ENCODE measurements at regions not wholly inside any gene's neighbourhood (a gene's known extent, or its start where the extent isn't known, plus 50 kb on each side); places are given as distances from the start of the nearest gene placed in this dataset.

GRCh38 chr2:128930101-128930500 lies 611.4 kb upstream of the HS6ST1 start:
- Histone ChIP-seq H3K9me2 (ENCODE audit: insufficient read depth) (no peaks in the 10 kb centered on the region), H3K79me2 (ENCODE audit: low read depth) (no peaks in the 10 kb centered on the region), H3K27ac (no peak overlapping the region), H2AFZ (no peak overlapping the region), H3K4me3 (no peak overlapping the region), H3K36me3 (ENCODE audit: low read depth) (no peaks in the 10 kb centered on the region), H3F3A (ENCODE audit: insufficient read depth, low read depth) (no peaks in the 10 kb centered on the region), H4K20me1 (ENCODE audit: insufficient read depth) (no peaks in the 10 kb centered on the region), H3K27me3 (ENCODE audit: insufficient read depth, low read depth) (peaks cover 9% of the 10 kb centered on the region; the same call in 1 of the 2 replicates), H3K4me1 (replicated peaks; ENCODE audit: insufficient read depth) (no peaks in the 10 kb centered on the region), H3K4me2 (no peak overlapping the region), H3K9me3 (ENCODE audit: insufficient read depth, low read depth) (no peaks in the 10 kb centered on the region)
- TF ChIP-seq CTCF (conservative IDR thresholded peaks at IDR 0.05) (no peak), EZH2 (IDR thresholded peaks at IDR 0.05; ENCODE audit: low read depth) (no peak)
- CTCF ChIA-PET, result no interaction called here
- DNase-seq, result no peak
- intact Hi-C loops (cut with micrococcal nuclease; ENCODE audit: unreplicated experiment), result no loop called here
- POLR2A ChIA-PET (ENCODE audit: unreplicated experiment), result no interaction called here
- BruUV-seq (replicated peaks), result no TSS peak

GRCh38 chr2:128940378-128940777 lies 621.7 kb upstream of the HS6ST1 start:
- Histone ChIP-seq H4K20me1 (ENCODE audit: insufficient read depth) (no peaks in the 10 kb centered on the region), H3F3A (ENCODE audit: insufficient read depth, low read depth) (no peaks in the 10 kb centered on the region), H3K36me3 (ENCODE audit: low read depth) (no peaks in the 10 kb centered on the region), H3K4me2 (no peak overlapping the region), H3K79me2 (ENCODE audit: low read depth) (no peaks in the 10 kb centered on the region), H3K27ac (no peak overlapping the region), H2AFZ (no peak overlapping the region), H3K27me3 (ENCODE audit: insufficient read depth, low read depth) (no peaks in the 10 kb centered on the region), H3K9me3 (ENCODE audit: insufficient read depth, low read depth) (no peaks in the 10 kb centered on the region), H3K4me1 (replicated peaks; ENCODE audit: insufficient read depth) (no peaks in the 10 kb centered on the region), H3K9me2 (ENCODE audit: insufficient read depth) (no peaks in the 10 kb centered on the region), H3K4me3 (no peak overlapping the region)
- ChIA-PET POLR2A (ENCODE audit: unreplicated experiment) (no interaction called here), CTCF (no interaction called here)
- TF ChIP-seq EZH2 (IDR thresholded peaks at IDR 0.05; ENCODE audit: low read depth) (no peak), CTCF (conservative IDR thresholded peaks at IDR 0.05) (no peak)
- no peak for DNase-seq
- no TSS peak for BruUV-seq (replicated peaks)
- intact Hi-C loops (cut with micrococcal nuclease; ENCODE audit: unreplicated experiment), result no loop called here

- Histone ChIP-seq H3K4me3 (no peak overlapping the region), H3K4me1 (replicated peaks; ENCODE audit: insufficient read depth) (no peaks in the 10 kb centered on the region), H3K9me2 (ENCODE audit: insufficient read depth) (no peaks in the 10 kb centered on the region), H2AFZ (no peak overlapping the region), H4K20me1 (ENCODE audit: insufficient read depth) (no peaks in the 10 kb centered on the region), H3F3A (ENCODE audit: insufficient read depth, low read depth) (no peaks in the 10 kb centered on the region), H3K4me2 (no peak overlapping the region), H3K36me3 (ENCODE audit: low read depth) (no peaks in the 10 kb centered on the region), H3K27ac (no peak overlapping the region), H3K79me2 (ENCODE audit: low read depth) (no peaks in the 10 kb centered on the region), H3K9me3 (ENCODE audit: insufficient read depth, low read depth) (no peaks in the 10 kb centered on the region), H3K27me3 (ENCODE audit: insufficient read depth, low read depth) (no peaks in the 10 kb centered on the region)
- intact Hi-C loops (cut with micrococcal nuclease; ENCODE audit: unreplicated experiment), result no loop called here
- ChIA-PET POLR2A (ENCODE audit: unreplicated experiment) (no interaction called here), CTCF (no interaction called here)
- BruUV-seq (replicated peaks), result no TSS peak
- no peak for DNase-seq
- TF ChIP-seq EZH2 (IDR thresholded peaks at IDR 0.05; ENCODE audit: low read depth), result no peak
These were observed 623.1 kb upstream of the HS6ST1 start for GRCh38 chr2:128941751-128942150.

GRCh38 chr2:128949360-128949759 lies 630.7 kb upstream of the HS6ST1 start:
- POLR2A ChIA-PET (ENCODE audit: unreplicated experiment), result no interaction called here
- no peak for DNase-seq
- no TSS peak for BruUV-seq (replicated peaks)

More at GRCh38 chr2:128949360-128949759, 630.7 kb upstream of the HS6ST1 start:
- CTCF ChIA-PET, result no interaction called here
- H3K79me2 ChIP-seq (ENCODE audit: low read depth), result no peaks in the 10 kb centered on the region
- no peaks in the 10 kb centered on the region for H3K9me2 ChIP-seq (ENCODE audit: insufficient read depth)
- peaks cover 27% of the 10 kb centered on the region for H3K27me3 ChIP-seq (ENCODE audit: insufficient read depth, low read depth)
- no peaks in the 10 kb centered on the region for H3K4me1 ChIP-seq (replicated peaks; ENCODE audit: insufficient read depth)
- no peaks in the 10 kb centered on the region for H3K36me3 ChIP-seq (ENCODE audit: low read depth)
- no peak overlapping the region for H3K27ac ChIP-seq
- no peak overlapping the region for H2AFZ ChIP-seq
- H4K20me1 ChIP-seq (ENCODE audit: insufficient read depth), result no peaks in the 10 kb centered on the region
- no peak overlapping the region for H3K4me3 ChIP-seq
- H3F3A ChIP-seq (ENCODE audit: insufficient read depth, low read depth), result no peaks in the 10 kb centered on the region
- TF ChIP-seq EZH2 (IDR thresholded peaks at IDR 0.05; ENCODE audit: low read depth), result no peak
- TF ChIP-seq CTCF (conservative IDR thresholded peaks at IDR 0.05), result no peak
- intact Hi-C loops (cut with micrococcal nuclease; ENCODE audit: unreplicated experiment), result no loop called here
- H3K9me3 ChIP-seq (ENCODE audit: insufficient read depth, low read depth), result no peaks in the 10 kb centered on the region
- H3K4me2 ChIP-seq, result no peak overlapping the region
